Endothelial cell of umbilical vein (primary cell): ENCODE measurements at regions not wholly inside any gene's neighbourhood (a gene's known extent, or its start where the extent isn't known, plus 50 kb on each side); places are given as distances from the start of the nearest gene placed in this dataset.

Source experiments
- BruUV-seq: library from RNA; stranded (reverse); fragments of 400-500 nt; replicated peaks from 2 replicates; lab custom pipeline; 2021; lab: Mats Ljungman, UMichigan
- CTCF ChIA-PET: fragments of 300-600, 350-600 bp; sonication (Branson Sonifier 250); formaldehyde crosslinking; loops from one replicate; lab custom pipeline; 2021; ENCODE audit warnings: antibody characterized with exemption, inconsistent platforms; lab: Charles Lee
- POLR2A ChIA-PET: fragments of 300-600, 350-600 bp; sonication (Branson Sonifier 250); formaldehyde crosslinking; loops from one replicate; lab custom pipeline; 2021; ENCODE audit warnings: antibody characterized with exemption, inconsistent platforms; lab: Charles Lee
- DNase-seq: peaks from one replicate; pipeline ENCODE4 v3.0.0-alpha.2; 2011; ENCODE audit warnings: low read depth, low spot score
- FAIRE-seq: peaks from 2 replicates; lab custom pipeline; 2011; peaks lifted over from hg19 to GRCh38; lab: Jason Lieb, UNC
- H2AFZ ChIP-seq: 2 replicates; pipeline ENCODE4 v1.6.0; 2012; ENCODE audit warnings: low read depth, low read length, control low read depth, inconsistent platforms
- H3K27ac ChIP-seq: 2 replicates; pipeline ENCODE4 v1.5.1; 2011; ENCODE audit warnings: low read depth, mild to moderate bottlenecking, control low read depth, low read length, moderate library complexity; ENCODE audit not compliant: insufficient read depth
- H3K27me3 ChIP-seq, 2 experiments: 2 replicates each; pipeline versions ENCODE4 v1.6.0 to v1.6.1; 2011; ENCODE audit warnings: low read length in 2 of 2, mixed read lengths in 1 of 2; ENCODE audit not compliant: control insufficient read depth in 2 of 2, insufficient read depth in 2 of 2
- H3K36me3 ChIP-seq, 2 experiments: 2 replicates in 1 of 2; 3 replicates in 1 of 2; pipeline ENCODE4 v1.5.1; 2011; ENCODE audit warnings: low read length in 2 of 2, mild to moderate bottlenecking in 1 of 2, moderate library complexity in 1 of 2; ENCODE audit not compliant: control insufficient read depth in 2 of 2, insufficient read depth in 2 of 2; ENCODE audit errors: extremely low read depth in 1 of 2
- H3K4me1 ChIP-seq: 3 replicates; pipeline ENCODE4 v1.5.1; 2011; ENCODE audit warnings: mild to moderate bottlenecking, low read length; ENCODE audit not compliant: control insufficient read depth, insufficient read depth; ENCODE audit errors: extremely low read depth
- H3K4me2 ChIP-seq: 2 replicates; pipeline ENCODE4 v1.6.1; 2011; ENCODE audit warnings: low read length, control low read depth, mixed read lengths; ENCODE audit not compliant: insufficient read depth
- H3K4me3 ChIP-seq, 3 experiments: fragments of 200-600 bp in 1 of 3; sonication (generic), shearing (Covaris generic) in 1 of 3; replicated peaks in 1 of 3; 2 replicates each; pipeline ENCODE4 v1.5.1; 2011 to 2016; ENCODE audit warnings: control low read depth in 3 of 3, low read length in 3 of 3, mild to moderate bottlenecking in 2 of 3, inconsistent platforms in 1 of 3, low read depth in 1 of 3, moderate library complexity in 1 of 3; ENCODE audit not compliant: insufficient read depth in 1 of 3
- H3K79me2 ChIP-seq: 2 replicates; pipeline ENCODE4 v1.6.0; 2012; ENCODE audit warnings: low read length, inconsistent platforms; ENCODE audit not compliant: control insufficient read depth, insufficient read depth
- H3K9ac ChIP-seq: replicated peaks from 2 replicates; pipeline ENCODE3; 2011; ENCODE audit warnings: low read length, control low read depth; ENCODE audit not compliant: insufficient read depth; ENCODE audit errors: extremely low read depth
- H3K9me1 ChIP-seq: replicated peaks from 3 replicates; pipeline ENCODE4 v1.6.0; 2011; ENCODE audit warnings: mild to moderate bottlenecking, low read length; ENCODE audit not compliant: control insufficient read depth, insufficient read depth; ENCODE audit errors: extremely low read depth
- H3K9me3 ChIP-seq: replicated peaks from 2 replicates; pipeline ENCODE4 v1.5.1; 2012; ENCODE audit warnings: low read length, inconsistent platforms; ENCODE audit not compliant: control insufficient read depth, insufficient read depth
- H4K20me1 ChIP-seq: replicated peaks from 2 replicates; pipeline ENCODE3; 2011; ENCODE audit warnings: mild to moderate bottlenecking, low read length; ENCODE audit not compliant: control insufficient read depth, insufficient read depth; ENCODE audit errors: extremely low read depth
- CTCF ChIP-seq, 2 donors: IDR thresholded peaks; 1 replicate in 1 of 2; 2 replicates in 1 of 2; pipeline ENCODE4 v1.5.1; 2011; ENCODE audit warnings: low read length in 2 of 2, mild to moderate bottlenecking in 2 of 2, moderate library complexity in 2 of 2, control low read depth in 1 of 2, inconsistent platforms in 1 of 2, low read depth in 1 of 2; ENCODE audit not compliant: insufficient read depth in 1 of 2; ENCODE audit errors: extremely low read depth in 1 of 2
- EZH2 ChIP-seq: IDR thresholded peaks from 2 replicates; pipeline ENCODE4 v1.6.1; 2012; ENCODE audit warnings: borderline replicate concordance, low read depth, mild to moderate bottlenecking, moderate library complexity, low read length, inconsistent platforms; ENCODE audit not compliant: severe bottlenecking
- FOS ChIP-seq: IDR thresholded peaks from 2 replicates; pipeline ENCODE4 v1.6.1; 2011; ENCODE audit warnings: mild to moderate bottlenecking, low read length, moderate library complexity, borderline replicate concordance; ENCODE audit not compliant: insufficient read depth
- GATA2 ChIP-seq: IDR thresholded peaks from 2 replicates; pipeline ENCODE4 v1.7.0; 2011; ENCODE audit warnings: low read depth, mild to moderate bottlenecking, moderate library complexity, mixed read lengths, low read length; ENCODE audit not compliant: insufficient read length, insufficient read depth
- JUN ChIP-seq: IDR thresholded peaks from 2 replicates; pipeline ENCODE4 v1.6.1; 2011; ENCODE audit warnings: borderline replicate concordance, low read depth; ENCODE audit not compliant: insufficient read length, insufficient read depth
- MYC ChIP-seq: IDR thresholded peaks from one replicate; pipeline ENCODE4 v1.6.1; 2011; ENCODE audit warnings: mild to moderate bottlenecking, low read depth, low read length
- POLR2A ChIP-seq: IDR thresholded peaks from 2 replicates; pipeline ENCODE4 v1.6.1; 2012; ENCODE audit warnings: low read depth, mild to moderate bottlenecking, control low read depth, low read length
- POLR2AphosphoS5 ChIP-seq: IDR thresholded peaks from 2 replicates; pipeline ENCODE4 v1.6.1; 2012; ENCODE audit warnings: low read depth, mild to moderate bottlenecking, control low read depth, low read length, moderate library complexity; ENCODE audit not compliant: insufficient read depth
- dilution Hi-C: fragments of 300-500 bp; cut with MboI; formaldehyde crosslinking; loops from one replicate; pipeline ENCODE4 v1.15.0; 2019; ENCODE audit warnings: low sequenced_read_pairs; ENCODE audit not compliant: extremely low pct_ligation_motif_present
- intact Hi-C: fragments of 100-400 bp; cut with micrococcal nuclease; formaldehyde crosslinking; loops from one replicate; pipeline ENCODE4 v1.10.0; 2022
- TF ChIP-seq, protein P1 (sequence below): IDR thresholded peaks from 2 replicates; pipeline ENCODE4 v1.6.1; 2011; ENCODE audit not compliant: insufficient read depth, insufficient read length

DNA sequence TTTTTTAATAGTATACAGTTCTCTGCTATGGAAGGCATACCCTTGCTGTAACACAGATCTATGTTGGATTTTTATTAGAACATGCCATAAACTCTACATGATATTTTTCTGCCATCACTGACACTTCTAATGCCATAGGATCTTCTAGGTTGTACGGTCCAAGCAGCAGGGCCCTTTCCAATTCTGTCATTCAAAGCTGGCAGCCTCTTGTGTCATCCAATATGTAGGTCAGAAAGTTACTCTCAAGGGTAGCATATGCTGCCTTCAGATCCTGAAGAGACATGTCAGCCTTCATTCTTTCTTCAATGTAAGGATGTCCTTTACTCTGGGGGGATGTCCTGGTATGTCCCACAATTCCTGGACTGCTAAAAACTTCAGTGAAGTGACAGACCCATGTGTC, 629.2 kb upstream of the USP24 start:
- H2AFZ ChIP-seq, result no peak overlapping the region
- no peaks in the 10 kb centered on the region for H3K9me1 ChIP-seq
- H3K4me3 ChIP-seq, result no peak overlapping the region
- BruUV-seq, result no TSS peak
- POLR2A ChIA-PET, result no interaction called here
- no peaks in the 10 kb centered on the region for H3K27me3 ChIP-seq
- no peaks in the 10 kb centered on the region for H3K4me1 ChIP-seq
- no peak overlapping the region for H3K4me2 ChIP-seq
- H4K20me1 ChIP-seq, result no peaks in the 10 kb centered on the region
- H3K79me2 ChIP-seq, result no peaks in the 10 kb centered on the region
- DNase-seq (no peak), FAIRE-seq (no peak)
- CTCF ChIA-PET, result interaction anchor here (0.9 kb wide), 1 partner anchor 468 kb away, joined by 3 read pairs; no protein-coding TSS in a partner anchor
- intact Hi-C loops, result no loop called here
- no peaks in the 10 kb centered on the region for H3K36me3 ChIP-seq
- TF ChIP-seq, protein P1, sequence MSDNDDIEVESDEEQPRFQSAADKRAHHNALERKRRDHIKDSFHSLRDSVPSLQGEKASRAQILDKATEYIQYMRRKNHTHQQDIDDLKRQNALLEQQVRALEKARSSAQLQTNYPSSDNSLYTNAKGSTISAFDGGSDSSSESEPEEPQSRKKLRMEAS, result no peak
- no peak for TF ChIP-seq CTCF (IDR thresholded peaks at IDR 0.05; ENCODE audit: extremely low read depth in 1 of 2, insufficient read depth in 1 of 2, low read depth in 1 of 2, low read length in 2 of 2)
- H3K9ac ChIP-seq, result no peak overlapping the region
- no peaks in the 10 kb centered on the region for H3K9me3 ChIP-seq
- no peak overlapping the region for H3K27ac ChIP-seq
- dilution Hi-C loops, result no loop called here

DNA sequence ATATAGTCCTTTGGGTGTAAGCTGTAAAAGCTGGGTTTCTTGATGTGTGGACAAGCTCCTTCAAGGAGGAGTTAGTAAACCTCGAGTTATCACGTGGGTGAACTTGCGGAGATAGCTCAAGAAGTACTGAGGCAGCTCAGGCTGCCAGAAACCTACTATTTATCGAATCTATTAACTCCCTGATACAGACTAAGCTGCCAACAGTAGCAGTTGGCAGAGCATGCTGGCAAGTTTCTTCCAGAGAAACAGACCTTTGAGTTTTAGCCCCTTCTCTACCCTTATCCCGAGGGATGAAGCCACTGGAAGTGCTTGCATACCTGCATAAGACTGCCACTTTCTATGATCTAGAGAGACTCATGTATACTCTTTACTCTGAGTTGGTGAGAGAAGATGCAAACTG, 624.5 kb upstream of the USP24 start:
- H3K9me1 ChIP-seq, result no peaks in the 10 kb centered on the region
- H3K4me3 ChIP-seq, result no peak overlapping the region
- no peak overlapping the region for H2AFZ ChIP-seq
- no peaks in the 10 kb centered on the region for H3K79me2 ChIP-seq
- no peak for TF ChIP-seq GATA2
- TF ChIP-seq POLR2A, result no peak
- no peak for TF ChIP-seq MYC
- TF ChIP-seq JUN, result no peak
- TF ChIP-seq FOS, result no peak
- TF ChIP-seq, protein P1, result no peak
- TF ChIP-seq EZH2, result no peak
- no peak for TF ChIP-seq POLR2AphosphoS5
- no peak for TF ChIP-seq CTCF (IDR thresholded peaks at IDR 0.05; ENCODE audit: extremely low read depth in 1 of 2, insufficient read depth in 1 of 2, low read depth in 1 of 2, low read length in 2 of 2)
- H3K36me3 ChIP-seq, result no peaks in the 10 kb centered on the region
- no peak overlapping the region for H3K4me2 ChIP-seq
- no peak for FAIRE-seq
- dilution Hi-C loops (no loop called here), intact Hi-C loops (no loop called here)
- no peaks in the 10 kb centered on the region for H3K27me3 ChIP-seq
- CTCF ChIA-PET, result interaction anchor here (1.3 to 1.5 kb wide), 2 partner anchors 11 to 15 kb away, joined by 3 to 5 read pairs; no protein-coding TSS in a partner anchor
- H3K9ac ChIP-seq, result no peak overlapping the region
- POLR2A ChIA-PET, result no interaction called here
- no peaks in the 10 kb centered on the region for H3K9me3 ChIP-seq
- DNase-seq, result no peak
- no peaks in the 10 kb centered on the region for H4K20me1 ChIP-seq
- no TSS peak for BruUV-seq
- no peak overlapping the region for H3K27ac ChIP-seq
- H3K4me1 ChIP-seq, result no peaks in the 10 kb centered on the region
